ENCODE measurements at regions not wholly inside any gene's neighbourhood (a gene's known extent, or its start where the extent isn't known, plus 50 kb on each side); places are given as distances from the start of the nearest gene placed in this dataset.

DNA sequence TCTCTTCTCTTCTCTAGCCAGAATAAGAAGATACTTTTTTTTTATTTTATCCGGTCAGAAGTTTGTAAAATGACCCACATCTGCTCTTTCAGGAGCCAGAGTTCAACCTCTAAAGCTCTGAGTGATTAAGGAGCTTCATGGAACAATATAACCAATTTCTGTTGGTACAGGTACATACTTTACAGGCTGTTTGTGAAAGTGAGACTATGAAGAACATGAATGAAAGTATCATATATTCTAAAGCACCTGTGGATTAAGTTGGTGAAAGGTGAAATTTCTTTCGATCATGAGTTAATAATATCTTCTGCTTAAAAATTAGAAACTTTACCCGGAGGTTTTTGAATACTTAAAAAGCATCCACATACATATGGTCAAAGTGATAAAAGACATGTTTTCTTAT, 65.2 kb downstream of the DMRT2 start:
- no peaks in the 10 kb centered on the region for H3K36me3 Mint-ChIP-seq
- H3K9me3 Mint-ChIP-seq = no peaks in the 10 kb centered on the region
- no peak for DNase-seq
- no peaks in the 10 kb centered on the region for H3K4me1 Mint-ChIP-seq
- no peak overlapping the region for H3K4me3 Mint-ChIP-seq
- H3K27me3 Mint-ChIP-seq = peaks cover 2% of the 10 kb centered on the region
- no peak for ATAC-seq (ENCODE audit: low read depth)
- POLR2A ChIA-PET = no interaction called here
- no peak overlapping the region for H3K27ac Mint-ChIP-seq

DNA sequence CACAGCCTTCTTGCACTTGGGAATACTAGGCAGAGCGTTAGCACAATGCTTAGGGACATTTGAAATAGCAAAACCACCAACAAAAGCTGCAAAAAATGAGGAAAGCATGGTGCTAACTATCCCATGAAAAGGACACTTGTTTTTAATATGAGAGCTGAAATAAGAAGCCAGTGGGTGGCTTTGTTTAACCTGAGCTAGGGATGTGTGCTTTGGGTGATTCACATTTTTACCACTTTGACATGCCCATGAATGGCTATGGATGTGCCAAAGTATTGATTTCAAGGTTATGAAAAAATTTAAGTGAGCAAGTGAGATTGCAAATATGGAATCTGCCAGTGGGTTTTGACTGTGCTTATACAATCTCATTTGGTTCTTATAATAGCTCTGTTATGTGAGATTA, 67.3 kb downstream of the DMRT2 start:
- Mint-ChIP-seq H3K27me3 (peaks cover 2% of the 10 kb centered on the region), H3K4me3 (no peak overlapping the region), H3K27ac (no peak overlapping the region), H3K4me1 (no peaks in the 10 kb centered on the region), H3K9me3 (no peaks in the 10 kb centered on the region), H3K36me3 (no peaks in the 10 kb centered on the region)
- POLR2A ChIA-PET = no interaction called here
- ATAC-seq (ENCODE audit: low read depth) = no peak
- no peak for DNase-seq

DNA sequence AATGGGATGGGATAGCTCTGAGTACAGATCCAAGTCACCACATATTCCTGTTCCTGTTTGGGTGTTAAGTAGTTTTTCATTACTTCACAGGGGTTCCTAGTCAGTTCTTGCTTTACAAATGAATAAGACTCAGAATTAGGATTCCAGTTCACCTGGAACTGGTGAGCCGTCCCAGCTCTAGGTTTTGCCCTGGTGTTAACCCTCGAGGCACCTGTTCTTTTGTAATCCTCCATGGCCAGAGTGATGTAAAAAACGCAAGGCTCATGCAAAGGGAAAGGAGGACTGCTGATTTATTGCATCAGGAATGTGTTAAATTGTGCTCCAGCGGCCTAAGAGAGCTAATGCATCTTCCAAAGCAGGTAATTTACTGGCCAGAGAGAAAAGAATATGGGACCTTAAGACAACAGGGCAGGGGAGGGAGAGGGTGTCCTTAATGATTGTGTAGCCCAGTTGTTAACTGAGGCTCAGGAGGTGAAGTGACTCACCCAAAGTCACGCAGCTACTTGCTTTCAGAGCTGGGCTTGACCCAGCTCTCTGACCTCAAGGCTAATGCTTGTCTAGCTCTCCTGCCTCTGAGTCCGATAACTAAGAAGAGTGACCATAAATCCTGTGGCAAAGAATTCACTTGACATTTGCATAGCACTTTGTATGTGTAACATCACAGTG, 70.5 kb downstream of the DMRT2 start:
- Mint-ChIP-seq H3K27ac (no peak overlapping the region), H3K4me3 (no peak overlapping the region), H3K9me3 (no peaks in the 10 kb centered on the region), H3K36me3 (no peaks in the 10 kb centered on the region), H3K4me1 (no peaks in the 10 kb centered on the region), H3K27me3 (peaks cover 2% of the 10 kb centered on the region)
- POLR2A ChIA-PET = no interaction called here
- DNase-seq (no peak), ATAC-seq (ENCODE audit: low read depth) (no peak)

DNA sequence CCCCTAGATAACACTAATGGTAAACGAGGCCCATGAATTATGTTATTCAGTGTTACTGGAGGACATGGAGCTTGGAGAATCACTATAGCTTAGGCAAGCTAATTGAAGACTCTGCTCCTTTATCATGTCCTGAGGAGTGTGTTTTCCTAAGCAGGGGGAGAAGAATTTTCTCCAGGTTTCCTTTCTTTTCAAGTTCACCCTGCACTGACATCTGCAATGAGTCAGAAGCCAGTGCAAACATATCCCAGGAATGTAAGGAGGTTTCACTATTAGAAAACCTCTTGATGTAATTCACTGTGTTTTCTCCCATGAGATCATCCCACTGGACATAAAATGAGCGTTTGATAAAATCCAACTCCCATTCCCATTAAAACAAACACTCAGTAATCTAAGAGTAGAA, 75.6 kb downstream of the DMRT2 start:
- POLR2A ChIA-PET = no interaction called here
- H3K4me1 Mint-ChIP-seq = no peaks in the 10 kb centered on the region
- no peak for DNase-seq
- H3K9me3 Mint-ChIP-seq = no peaks in the 10 kb centered on the region
- H3K27me3 Mint-ChIP-seq = peaks cover 3% of the 10 kb centered on the region
- no peak overlapping the region for H3K4me3 Mint-ChIP-seq
- no peaks in the 10 kb centered on the region for H3K36me3 Mint-ChIP-seq
- H3K27ac Mint-ChIP-seq = no peak overlapping the region
- ATAC-seq (ENCODE audit: low read depth) = no peak

DNA sequence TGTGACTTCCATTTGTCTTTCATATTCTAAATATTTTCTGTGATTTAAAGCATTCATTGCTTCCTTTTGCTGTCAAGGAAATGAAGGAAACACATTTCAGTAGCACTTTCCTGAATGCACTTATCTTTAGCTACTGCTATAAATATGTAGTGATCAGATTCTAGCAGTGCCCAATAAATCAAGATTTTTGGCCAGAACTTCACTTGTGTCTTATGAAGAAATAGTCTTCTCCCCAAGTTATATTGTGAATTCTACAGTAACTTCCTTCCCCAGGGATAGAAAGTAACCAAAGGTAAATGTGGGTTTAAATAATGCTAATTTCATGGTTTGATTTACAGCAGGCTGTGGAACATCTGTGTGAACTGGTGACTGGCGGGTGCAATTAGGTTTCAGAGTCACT, 77.9 kb downstream of the DMRT2 start:
- no peak overlapping the region for H3K27ac Mint-ChIP-seq
- no peaks in the 10 kb centered on the region for H3K36me3 Mint-ChIP-seq
- POLR2A ChIA-PET = no interaction called here
- H3K4me1 Mint-ChIP-seq = no peaks in the 10 kb centered on the region
- no peak for DNase-seq
- no peak for ATAC-seq (ENCODE audit: low read depth)
- peaks cover 3% of the 10 kb centered on the region for H3K27me3 Mint-ChIP-seq
- H3K9me3 Mint-ChIP-seq = no peaks in the 10 kb centered on the region
- H3K4me3 Mint-ChIP-seq = no peak overlapping the region

DNA sequence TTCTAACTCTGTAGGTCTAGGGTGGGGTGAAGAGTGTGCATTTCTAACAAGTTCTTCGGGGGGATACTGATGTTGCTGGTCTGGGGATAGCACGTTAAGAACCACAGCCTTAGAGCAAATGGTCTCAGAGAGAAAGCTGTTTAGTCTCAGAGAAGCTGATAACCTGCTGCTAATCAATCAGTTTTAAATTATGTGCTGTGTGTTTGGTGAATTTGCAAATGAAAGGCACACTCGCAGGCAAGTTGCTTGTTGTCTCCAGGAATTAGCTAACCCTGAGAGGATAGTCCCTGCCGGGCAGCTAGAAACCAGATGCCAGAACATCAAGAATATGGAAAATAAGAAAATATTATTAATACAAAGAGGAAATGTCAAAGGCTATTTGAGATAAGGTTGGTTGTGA, 79.2 kb downstream of the DMRT2 start:
- DNase-seq (no peak), ATAC-seq (ENCODE audit: low read depth) (no peak)
- no peak overlapping the region for H3K4me3 Mint-ChIP-seq
- peaks cover 3% of the 10 kb centered on the region for H3K27me3 Mint-ChIP-seq
- H3K27ac Mint-ChIP-seq = no peak overlapping the region
- H3K36me3 Mint-ChIP-seq = no peaks in the 10 kb centered on the region
- no peaks in the 10 kb centered on the region for H3K9me3 Mint-ChIP-seq
- POLR2A ChIA-PET = no interaction called here
- H3K4me1 Mint-ChIP-seq = no peaks in the 10 kb centered on the region

DNA sequence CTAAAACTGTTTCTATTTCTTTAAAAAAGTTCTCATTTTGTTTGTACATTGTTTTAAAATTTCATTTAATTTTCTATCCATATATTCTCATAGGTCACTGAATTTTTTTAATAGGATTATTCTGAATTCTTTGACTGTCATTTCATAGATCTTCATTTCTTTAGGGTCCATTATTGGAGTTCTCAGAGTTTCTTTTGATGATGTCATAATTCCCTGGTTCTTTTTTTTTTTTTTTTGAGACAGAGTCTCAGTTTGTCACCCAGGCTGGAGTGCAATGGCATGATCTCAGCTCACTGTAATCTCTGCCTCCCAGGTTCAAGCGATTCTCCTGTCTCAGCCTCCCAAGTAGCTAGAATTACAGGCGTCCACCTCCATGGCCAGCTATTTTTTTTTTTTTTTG, 89.9 kb downstream of the DMRT2 start:
- H3K27ac Mint-ChIP-seq = no peak overlapping the region
- POLR2A ChIA-PET = no interaction called here
- no peaks in the 10 kb centered on the region for H3K36me3 Mint-ChIP-seq
- no peaks in the 10 kb centered on the region for H3K27me3 Mint-ChIP-seq
- H3K4me1 Mint-ChIP-seq = no peaks in the 10 kb centered on the region
- ATAC-seq (ENCODE audit: low read depth) (no peak), DNase-seq (no peak)
- H3K4me3 Mint-ChIP-seq = no peak overlapping the region
- peaks cover 10% of the 10 kb centered on the region for H3K9me3 Mint-ChIP-seq

DNA sequence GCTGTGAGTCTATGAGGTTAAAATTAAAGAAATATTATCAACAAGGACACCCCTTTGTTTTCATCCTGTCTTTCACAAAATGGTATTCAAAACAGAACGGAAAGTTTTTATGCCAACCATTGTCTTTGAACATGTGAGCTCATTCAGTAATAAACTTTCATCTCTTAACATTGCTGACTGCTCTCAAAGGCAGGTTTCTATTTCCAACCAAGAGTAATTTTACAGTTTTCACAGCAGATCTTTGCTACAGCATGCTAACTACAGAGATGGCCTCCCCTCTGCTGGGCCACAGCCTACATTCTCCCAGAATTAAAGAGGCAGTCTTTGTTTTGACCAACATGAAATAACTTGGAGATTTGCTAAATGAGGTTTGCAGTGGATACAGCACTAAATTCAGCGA, 101.5 kb downstream of the DMRT2 start:
- POLR2A ChIA-PET = no interaction called here
- ATAC-seq (ENCODE audit: low read depth) = no peak
- H3K36me3 Mint-ChIP-seq = no peaks in the 10 kb centered on the region
- H3K27me3 Mint-ChIP-seq = no peaks in the 10 kb centered on the region
- no peak overlapping the region for H3K4me3 Mint-ChIP-seq
- H3K27ac Mint-ChIP-seq = no peak overlapping the region
- DNase-seq = no peak
- H3K9me3 Mint-ChIP-seq = peaks cover 3% of the 10 kb centered on the region
- no peaks in the 10 kb centered on the region for H3K4me1 Mint-ChIP-seq

DNA sequence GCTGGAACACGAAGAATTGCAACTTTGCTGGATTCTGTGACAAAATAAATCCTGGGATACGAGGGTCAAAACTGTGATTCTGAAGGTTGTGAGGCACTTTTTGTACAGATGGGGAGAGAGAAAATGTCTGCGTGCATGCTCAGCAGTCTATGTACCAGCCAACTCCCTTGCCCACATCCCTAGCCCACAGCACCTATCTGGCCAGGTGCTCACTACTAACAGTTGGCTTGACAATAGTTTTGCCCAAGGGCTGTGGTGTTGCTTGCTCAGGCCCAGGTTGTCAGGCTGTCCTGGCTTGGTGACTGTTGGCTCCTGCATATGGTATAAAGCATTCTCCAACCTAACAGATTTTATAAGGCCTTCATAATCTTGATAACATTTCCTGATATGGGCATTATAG, 102.0 kb downstream of the DMRT2 start:
- Mint-ChIP-seq H3K27ac (no peak overlapping the region), H3K9me3 (peaks cover 3% of the 10 kb centered on the region), H3K36me3 (no peaks in the 10 kb centered on the region), H3K27me3 (no peaks in the 10 kb centered on the region), H3K4me3 (no peak overlapping the region), H3K4me1 (no peaks in the 10 kb centered on the region)
- DNase-seq = no peak
- POLR2A ChIA-PET = no interaction called here
- ATAC-seq (ENCODE audit: low read depth) = no peak

DNA sequence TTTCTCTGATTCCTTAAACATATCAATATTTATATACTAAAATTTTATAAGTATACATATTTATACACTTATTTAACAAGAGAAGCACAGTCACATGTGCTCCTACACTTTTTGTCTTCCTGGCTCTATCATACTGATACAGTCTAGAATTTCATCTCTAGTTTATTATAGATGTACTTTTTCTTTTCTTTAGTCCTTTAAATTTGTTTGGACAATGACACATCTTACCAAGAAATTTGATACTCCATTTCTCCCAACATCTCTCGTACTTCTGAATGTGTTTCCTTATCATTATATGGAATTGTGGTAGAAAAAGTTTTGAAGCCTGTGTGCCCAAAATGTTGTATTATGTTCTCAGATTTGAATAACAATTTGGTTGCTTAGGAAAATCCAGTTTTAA, 104.6 kb downstream of the DMRT2 start:
- no peak for ATAC-seq (ENCODE audit: low read depth)
- H3K4me3 Mint-ChIP-seq = no peak overlapping the region
- no peaks in the 10 kb centered on the region for H3K9me3 Mint-ChIP-seq
- POLR2A ChIA-PET = no interaction called here
- H3K4me1 Mint-ChIP-seq = no peaks in the 10 kb centered on the region
- H3K27me3 Mint-ChIP-seq = no peaks in the 10 kb centered on the region
- H3K36me3 Mint-ChIP-seq = no peaks in the 10 kb centered on the region
- no peak for DNase-seq
- H3K27ac Mint-ChIP-seq = no peak overlapping the region

DNA sequence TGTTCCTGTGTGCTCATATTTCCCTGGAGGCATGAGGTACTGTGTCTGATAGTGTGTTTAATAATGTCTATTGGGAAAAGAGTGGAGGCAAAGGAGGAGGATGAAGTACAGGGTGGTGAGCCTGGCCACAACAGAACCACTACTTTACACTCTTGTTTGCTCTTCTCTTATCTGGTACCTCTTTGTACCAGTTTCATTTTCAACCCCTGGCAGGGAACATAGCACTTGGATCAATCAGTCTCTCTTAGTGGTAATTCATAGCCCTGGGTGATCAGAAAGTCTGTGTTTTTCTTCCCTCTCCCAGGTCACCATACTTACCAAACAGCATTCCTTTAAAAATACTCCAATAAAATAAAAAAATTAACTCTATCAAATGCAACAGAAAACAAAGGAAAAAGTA, 105.4 kb downstream of the DMRT2 start:
- no peaks in the 10 kb centered on the region for H3K27me3 Mint-ChIP-seq
- no peaks in the 10 kb centered on the region for H3K36me3 Mint-ChIP-seq
- POLR2A ChIA-PET = no interaction called here
- no peaks in the 10 kb centered on the region for H3K9me3 Mint-ChIP-seq
- DNase-seq (no peak), ATAC-seq (ENCODE audit: low read depth) (no peak)
- H3K4me3 Mint-ChIP-seq = no peak overlapping the region
- H3K4me1 Mint-ChIP-seq = no peaks in the 10 kb centered on the region
- H3K27ac Mint-ChIP-seq = no peak overlapping the region

DNA sequence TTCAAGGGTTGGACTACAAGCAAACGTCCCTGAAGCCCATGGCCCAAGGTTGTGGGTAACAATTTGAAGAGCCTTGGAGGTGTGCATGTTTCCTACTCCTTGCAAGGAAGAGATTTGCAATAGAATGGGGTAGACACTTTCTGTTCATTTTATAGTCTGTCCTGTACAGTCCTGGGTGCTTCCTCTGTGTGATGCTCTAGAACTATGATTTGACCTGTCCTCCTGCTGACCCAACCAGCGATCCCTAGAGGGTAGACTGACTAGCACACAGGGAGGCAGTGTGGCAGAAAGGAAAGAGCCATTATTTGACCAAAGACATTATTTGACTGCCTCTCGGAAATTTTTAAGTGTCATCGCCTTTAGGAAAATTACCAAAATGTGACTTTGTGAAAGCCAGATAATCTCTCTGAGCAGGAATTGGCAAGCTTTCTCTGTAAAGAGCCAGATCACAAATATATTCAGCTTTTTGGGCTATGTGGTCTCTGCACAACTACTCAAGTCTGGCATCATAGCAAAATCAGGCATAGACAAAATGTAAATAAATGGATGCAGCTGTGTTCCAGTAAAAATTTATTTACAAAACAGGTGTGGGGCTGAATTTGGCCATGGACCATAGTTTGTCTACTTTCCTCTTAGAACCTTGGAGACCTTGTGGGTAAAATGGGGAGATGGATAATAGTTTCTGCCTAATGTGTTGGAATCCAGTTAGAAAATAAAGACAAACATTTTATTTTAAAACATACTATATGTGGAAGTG, 106.8 kb downstream of the DMRT2 start:
- no peaks in the 10 kb centered on the region for H3K36me3 Mint-ChIP-seq
- no peak overlapping the region for H3K27ac Mint-ChIP-seq
- no peak for DNase-seq
- H3K9me3 Mint-ChIP-seq = no peaks in the 10 kb centered on the region
- no peaks in the 10 kb centered on the region for H3K4me1 Mint-ChIP-seq
- no peak overlapping the region for H3K4me3 Mint-ChIP-seq
- no peaks in the 10 kb centered on the region for H3K27me3 Mint-ChIP-seq
- POLR2A ChIA-PET = no interaction called here
- no peak for ATAC-seq (ENCODE audit: low read depth)

DNA sequence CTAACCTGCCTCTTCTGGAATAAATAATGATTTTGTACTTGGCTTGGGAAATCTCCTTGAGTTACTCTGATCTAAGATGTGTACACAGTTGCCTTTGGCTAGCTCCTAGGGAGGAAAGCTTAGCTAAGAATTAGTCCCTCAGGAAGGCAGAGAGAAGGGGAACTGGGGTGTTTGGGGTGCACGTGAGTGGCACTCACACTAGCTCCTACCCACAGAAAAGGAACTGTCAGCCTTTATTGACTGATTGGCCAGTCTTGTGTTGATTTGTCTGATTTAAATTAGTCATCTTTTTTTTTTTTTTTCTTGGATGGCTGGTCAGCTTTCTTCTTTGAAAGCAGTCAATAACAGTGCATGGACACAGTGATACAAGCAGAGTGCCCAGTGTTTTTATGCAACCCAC, 107.7 kb downstream of the DMRT2 start:
- no peaks in the 10 kb centered on the region for H3K9me3 Mint-ChIP-seq
- H3K27ac Mint-ChIP-seq = no peak overlapping the region
- H3K36me3 Mint-ChIP-seq = no peaks in the 10 kb centered on the region
- ATAC-seq (ENCODE audit: low read depth) (no peak), DNase-seq (no peak)
- no peaks in the 10 kb centered on the region for H3K27me3 Mint-ChIP-seq
- no peaks in the 10 kb centered on the region for H3K4me1 Mint-ChIP-seq
- POLR2A ChIA-PET = no interaction called here
- H3K4me3 Mint-ChIP-seq = no peak overlapping the region

DNA sequence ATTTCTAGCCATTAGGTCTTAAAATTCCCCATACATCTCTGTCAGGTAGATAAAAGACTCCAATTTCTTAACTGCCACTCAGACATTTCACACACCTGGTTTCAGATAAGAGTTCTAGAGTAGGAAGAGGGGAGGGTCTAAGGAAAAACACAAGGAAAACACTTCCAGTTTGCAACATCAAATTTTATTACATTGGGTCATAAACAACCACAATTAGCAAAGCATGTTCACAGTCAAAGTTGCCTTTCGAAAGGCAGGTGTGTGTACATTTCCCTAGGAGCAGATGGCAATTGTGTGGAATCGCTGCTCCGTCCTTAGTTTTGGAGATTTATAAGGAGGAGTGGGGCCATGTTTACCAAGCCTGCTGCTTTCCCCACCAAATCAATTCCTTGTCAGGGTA, 120.8 kb downstream of the DMRT2 start:
- H3K9me3 Mint-ChIP-seq = peaks cover 1% of the 10 kb centered on the region
- ATAC-seq (ENCODE audit: low read depth) (no peak), DNase-seq (no peak)
- H3K4me3 Mint-ChIP-seq = no peak overlapping the region
- H3K4me1 Mint-ChIP-seq = no peaks in the 10 kb centered on the region
- POLR2A ChIA-PET = no interaction called here
- H3K36me3 Mint-ChIP-seq = no peaks in the 10 kb centered on the region
- H3K27ac Mint-ChIP-seq = no peak overlapping the region
- peaks cover 2% of the 10 kb centered on the region for H3K27me3 Mint-ChIP-seq

All from activated naive CD8-positive, alpha-beta T cell treated with anti-CD3 and anti-CD28 coated beads, Interleukin-2, amount 10 ng/mL, durations not matched to agents 7 days and 5 days (primary cell).